Natural killer cell treated with Interleukin-12 subunit alpha and Interleukin-12 subunit beta and Interleukin-15 and Interleukin-18, amount 100 ng/mL, for 72 hours (primary cell): ENCODE measurements at regions not wholly inside any gene's neighbourhood (a gene's known extent, or its start where the extent isn't known, plus 50 kb on each side); places are given as distances from the start of the nearest gene placed in this dataset.

Experiments used
- ATAC-seq, 2 donors: fragments of 150-1000 bp; cut with Tn5 transposase in 1 of 2; sonication (Bioruptor Pico), chemical (Tn5 transposase) in 1 of 2; 2 replicates each; pipeline ENCODE4 v1.10.0; 2021
- DNase-seq: peaks from one replicate; pipeline ENCODE4 v3.0.0; 2022; ENCODE audit warnings: low spot score
- H3K27ac Mint-ChIP-seq, 2 donors: 1 replicate in 1 of 2; 2 replicates in 1 of 2; pipeline ENCODE4 v1.8.0; 2022; ENCODE audit warnings: mixed read lengths in 2 of 2, mild to moderate bottlenecking in 1 of 2, moderate library complexity in 1 of 2
- H3K27me3 Mint-ChIP-seq, 2 donors: 1 replicate in 1 of 2; 2 replicates in 1 of 2; pipeline ENCODE4 v1.8.0; 2022; ENCODE audit warnings: mixed read lengths in 2 of 2
- H3K36me3 Mint-ChIP-seq: one replicate; pipeline ENCODE4 v1.8.0; 2022; ENCODE audit warnings: mixed read lengths
- H3K4me1 Mint-ChIP-seq, 2 donors: 1 replicate in 1 of 2; 2 replicates in 1 of 2; pipeline ENCODE4 v1.8.0; 2022; ENCODE audit warnings: low read depth in 2 of 2, mixed read lengths in 2 of 2, mild to moderate bottlenecking in 1 of 2
- H3K4me3 Mint-ChIP-seq: one replicate; pipeline ENCODE4 v1.8.0; 2022; ENCODE audit warnings: mixed read lengths
- H3K9me3 Mint-ChIP-seq: 2 replicates; pipeline ENCODE4 v1.8.0; 2022; ENCODE audit warnings: mixed read lengths

- Mint-ChIP-seq H3K4me1 (no peaks in the 10 kb centered on the region), H3K27me3 (peaks cover 0 to 15% of the 10 kb centered on the region in 2 donors), H3K36me3 (no peaks in the 10 kb centered on the region), H3K27ac (no peak overlapping the region), H3K4me3 (no peak overlapping the region), H3K9me3 (peaks cover 4% of the 10 kb centered on the region)
- ATAC-seq (no peak), DNase-seq (no peak)
Observed at GRCh38 chr10:35707642-35708425, 65.7 kb upstream of the FZD8 start.

GRCh38 chr10:35706959-35707358 lies 64.9 kb upstream of the FZD8 start:
- Mint-ChIP-seq H3K27ac (no peak overlapping the region), H3K27me3 (peaks cover 0 to 20% of the 10 kb centered on the region in 2 donors), H3K4me1 (no peaks in the 10 kb centered on the region), H3K4me3 (no peak overlapping the region), H3K9me3 (peaks cover 4% of the 10 kb centered on the region), H3K36me3 (no peaks in the 10 kb centered on the region)
- DNase-seq (no peak), ATAC-seq (no peak)

GRCh38 chr10:35705671-35706070 lies 63.6 kb upstream of the FZD8 start:
- Mint-ChIP-seq H3K4me1 (no peaks in the 10 kb centered on the region), H3K4me3 (no peak overlapping the region), H3K36me3 (no peaks in the 10 kb centered on the region), H3K27me3 (peaks cover 0 to 14% of the 10 kb centered on the region in 2 donors), H3K27ac (no peak overlapping the region), H3K9me3 (peaks cover 7% of the 10 kb centered on the region)
- ATAC-seq (no peak), DNase-seq (no peak)

GRCh38 chr10:35705051-35705450 lies 63.0 kb upstream of the FZD8 start:
- DNase-seq (no peak), ATAC-seq (no peak)
- Mint-ChIP-seq H3K4me1 (no peaks in the 10 kb centered on the region), H3K27ac (no peak overlapping the region), H3K27me3 (peaks cover 0 to 12% of the 10 kb centered on the region in 2 donors), H3K4me3 (no peak overlapping the region), H3K9me3 (peaks cover 7% of the 10 kb centered on the region), H3K36me3 (no peaks in the 10 kb centered on the region)

GRCh38 chr10:35704401-35704800 lies 62.3 kb upstream of the FZD8 start:
- Mint-ChIP-seq H3K36me3 (no peaks in the 10 kb centered on the region), H3K9me3 (peaks cover 7% of the 10 kb centered on the region), H3K4me3 (no peak overlapping the region), H3K27ac (no peak overlapping the region), H3K27me3 (peaks cover 0 to 12% of the 10 kb centered on the region in 2 donors), H3K4me1 (no peaks in the 10 kb centered on the region)
- ATAC-seq (no peak), DNase-seq (no peak)

GRCh38 chr10:35700487-35700882 lies 58.4 kb upstream of the FZD8 start:
- H3K4me1 Mint-ChIP-seq: no peaks in the 10 kb centered on the region
- no peaks in the 10 kb centered on the region for H3K36me3 Mint-ChIP-seq
- H3K27me3 Mint-ChIP-seq: peaks cover 2 to 6% of the 10 kb centered on the region in 2 donors
- DNase-seq (no peak), ATAC-seq (no peak)
- H3K27ac Mint-ChIP-seq: no peak overlapping the region
- no peak overlapping the region for H3K4me3 Mint-ChIP-seq
- H3K9me3 Mint-ChIP-seq: peaks cover 3% of the 10 kb centered on the region

GRCh38 chr10:35699848-35700486 lies 57.9 kb upstream of the FZD8 start:
- H3K36me3 Mint-ChIP-seq: no peaks in the 10 kb centered on the region
- H3K4me1 Mint-ChIP-seq: no peaks in the 10 kb centered on the region
- no peak overlapping the region for H3K4me3 Mint-ChIP-seq
- no peak overlapping the region for H3K27ac Mint-ChIP-seq
- peaks cover 3% of the 10 kb centered on the region for H3K9me3 Mint-ChIP-seq
- ATAC-seq (no peak), DNase-seq (no peak)
- H3K27me3 Mint-ChIP-seq: peaks cover 2 to 6% of the 10 kb centered on the region in 2 donors

- DNase-seq (no peak), ATAC-seq (no peak)
- H3K27ac Mint-ChIP-seq: no peak overlapping the region
- H3K4me1 Mint-ChIP-seq: no peaks in the 10 kb centered on the region
- H3K4me3 Mint-ChIP-seq: no peak overlapping the region
- H3K27me3 Mint-ChIP-seq: peaks cover 2 to 7% of the 10 kb centered on the region in 2 donors
- peaks cover 3% of the 10 kb centered on the region for H3K9me3 Mint-ChIP-seq
- H3K36me3 Mint-ChIP-seq: no peaks in the 10 kb centered on the region
Observed at GRCh38 chr10:35696392-35697287, 54.5 kb upstream of the FZD8 start.

- Mint-ChIP-seq H3K4me3 (no peak overlapping the region), H3K27me3 (peaks cover 5 to 13% of the 10 kb centered on the region in 2 donors), H3K36me3 (no peaks in the 10 kb centered on the region), H3K9me3 (no peaks in the 10 kb centered on the region), H3K4me1 (no peaks in the 10 kb centered on the region), H3K27ac (no peak overlapping the region)
- ATAC-seq (no peak), DNase-seq (no peak)
Observed at GRCh38 chr10:35693800-35694199, 51.7 kb upstream of the FZD8 start.
